Ascending aorta (tissue), 2 donors: ENCODE measurements at regions not wholly inside any gene's neighbourhood (a gene's known extent, or its start where the extent isn't known, plus 50 kb on each side); places are given as distances from the start of the nearest gene placed in this dataset.
"Not testable (repeated sequence)": the region's sequence is repeated elsewhere in the genome, so short reads cannot be mapped to it uniquely, and the experiment has no call there.

Experiments
- DNase-seq, 2 donors: peaks; one replicate each; pipeline ENCODE4 v3.0.0-alpha.2; 2019; ENCODE audit warnings: low spot score in 2 of 2
- H3K27ac ChIP-seq, 2 donors: fragments of 200-600 bp; sonication (generic); one replicate each; pipeline ENCODE4 v1.5.1; 2016 to 2017; ENCODE audit warnings: mild to moderate bottlenecking in 1 of 2
- H3K27me3 ChIP-seq: fragments of 200-600 bp; sonication (generic); one replicate; pipeline ENCODE4 v1.5.1; 2017
- H3K36me3 ChIP-seq, 2 donors: fragments of 200-600 bp; sonication (generic); one replicate each; pipeline ENCODE4 v1.5.1; 2016
- H3K4me1 ChIP-seq, 2 donors: fragments of 200-600 bp; sonication (generic); one replicate each; pipeline ENCODE4 v1.5.1; 2016 to 2017; ENCODE audit warnings: mild to moderate bottlenecking in 1 of 2
- H3K4me3 ChIP-seq, 2 donors: fragments of 200-600 bp; sonication (generic); one replicate each; pipeline ENCODE4 v1.5.1; 2016 to 2017; ENCODE audit warnings: mild to moderate bottlenecking in 1 of 2
- H3K9me3 ChIP-seq, 2 donors: fragments of 200-600 bp; sonication (generic); one replicate each; pipeline ENCODE4 v1.5.1; 2016
- CTCF ChIP-seq, 3 experiments: fragments of 200-600 bp in 2 of 3; fragments of 450-650 bp in 1 of 3; sonication (generic) in 2 of 3; IDR thresholded peaks; one replicate each; pipeline ENCODE4 v1.5.1; 2016 to 2019; ENCODE audit warnings: antibody characterized with exemption in 3 of 3, mild to moderate bottlenecking in 1 of 3, moderate library complexity in 1 of 3
- intact Hi-C: fragments of 100-400 bp; cut with DNase I; formaldehyde crosslinking; loops from one replicate; pipeline ENCODE4 v1.15.1; 2023

- TF ChIP-seq CTCF (IDR thresholded peaks at IDR 0.05), result no peak
- Histone ChIP-seq H3K9me3 (no peaks in the 10 kb centered on the region), H3K36me3 (no peaks in the 10 kb centered on the region), H3K4me1 (no peaks in the 10 kb centered on the region), H3K4me3 (no peak overlapping the region), H3K27me3 (no peaks in the 10 kb centered on the region), H3K27ac (no peak overlapping the region)
- intact Hi-C loops, result no loop called here
- no peak for DNase-seq
Measured at GRCh38 chr12:71385155-71385554, 54.4 kb upstream of the LGR5 start.

- H3K27ac ChIP-seq, H3K4me3 ChIP-seq, H3K27me3 ChIP-seq, intact Hi-C loops, DNase-seq, H3K4me1 ChIP-seq, H3K36me3 ChIP-seq, H3K9me3 ChIP-seq: not testable (repeated sequence)
Measured at GRCh38 chr12:71376711-71377355, 62.8 kb upstream of the LGR5 start.

GRCh38 chr12:71371122-71371521 is 68.5 kb upstream of the LGR5 start:
- intact Hi-C loops, result no loop called here
- no peak for DNase-seq
- no peaks in the 10 kb centered on the region for H3K36me3 ChIP-seq
- H3K27me3 ChIP-seq, result no peaks in the 10 kb centered on the region
- TF ChIP-seq CTCF (IDR thresholded peaks at IDR 0.05), result no peak
- H3K9me3 ChIP-seq, result no peaks in the 10 kb centered on the region
- H3K4me1 ChIP-seq, result no peaks in the 10 kb centered on the region
- no peak overlapping the region for H3K27ac ChIP-seq
- no peak overlapping the region for H3K4me3 ChIP-seq

DNA sequence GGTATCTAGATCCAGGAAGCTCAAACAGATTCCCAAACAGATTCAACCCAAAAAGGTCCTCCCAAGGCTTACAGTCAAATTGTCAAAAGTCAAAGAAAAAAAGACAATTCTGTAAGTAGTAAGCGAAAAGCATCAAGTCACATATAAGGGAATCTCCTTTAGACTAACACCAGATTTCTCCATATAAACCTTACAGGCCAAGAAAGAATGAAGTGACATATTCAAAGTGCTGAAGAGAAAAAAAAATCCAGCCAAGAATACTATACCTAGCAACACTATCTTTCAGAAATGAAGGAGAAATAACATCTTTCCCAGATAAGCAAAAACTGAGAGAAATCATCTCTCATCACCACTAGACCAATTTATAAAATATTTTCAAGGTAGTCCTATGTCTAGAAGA is 79.6 kb upstream of the LGR5 start:
- DNase-seq, result no peak
- TF ChIP-seq CTCF (IDR thresholded peaks at IDR 0.05), result no peak
- Histone ChIP-seq H3K27ac (no peak overlapping the region), H3K36me3 (no peaks in the 10 kb centered on the region), H3K27me3 (no peaks in the 10 kb centered on the region), H3K4me1 (no peaks in the 10 kb centered on the region), H3K9me3 (peaks cover 0 to 11% of the 10 kb centered on the region in 2 donors), H3K4me3 (no peak overlapping the region)
- intact Hi-C loops, result no loop called here

DNA sequence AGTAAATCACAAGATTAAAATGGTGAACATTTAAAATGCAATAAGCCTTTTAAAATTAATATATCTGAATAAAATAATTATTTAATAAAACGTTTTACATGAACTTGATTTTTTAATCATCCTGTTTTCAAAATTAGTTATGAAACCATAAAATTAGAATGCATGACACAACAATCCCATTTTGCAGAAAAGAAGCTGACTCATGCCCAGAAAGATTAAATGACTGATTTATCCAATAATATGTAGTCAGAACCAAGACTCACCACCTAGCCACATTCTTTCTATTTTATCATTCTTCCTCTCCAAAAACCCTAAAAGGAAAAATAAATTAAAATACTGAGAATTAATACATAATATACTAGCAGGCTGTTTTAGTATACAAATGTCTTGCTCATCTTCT is 83.0 kb upstream of the LGR5 start:
- DNase-seq, result no peak
- no peak overlapping the region for H3K27ac ChIP-seq
- H3K9me3 ChIP-seq, result peaks cover 0 to 11% of the 10 kb centered on the region in 2 donors
- no peaks in the 10 kb centered on the region for H3K36me3 ChIP-seq
- H3K27me3 ChIP-seq, result no peaks in the 10 kb centered on the region
- no peak overlapping the region for H3K4me3 ChIP-seq
- intact Hi-C loops, result no loop called here
- no peaks in the 10 kb centered on the region for H3K4me1 ChIP-seq
- no peak for TF ChIP-seq CTCF (IDR thresholded peaks at IDR 0.05)

- no peak for DNase-seq
- peaks cover 0 to 6% of the 10 kb centered on the region in 2 donors for H3K9me3 ChIP-seq
- no peaks in the 10 kb centered on the region for H3K36me3 ChIP-seq
- H3K27me3 ChIP-seq, result no peaks in the 10 kb centered on the region
- TF ChIP-seq CTCF (IDR thresholded peaks at IDR 0.05), result no peak
- H3K27ac ChIP-seq, result no peak overlapping the region
- no peaks in the 10 kb centered on the region for H3K4me1 ChIP-seq
- no peak overlapping the region for H3K4me3 ChIP-seq
- intact Hi-C loops, result no loop called here
Measured at GRCh38 chr12:71354871-71355270, 84.7 kb upstream of the LGR5 start.
